ENCODE measurements at regions not wholly inside any gene's neighbourhood (a gene's known extent, or its start where the extent isn't known, plus 50 kb on each side); places are given as distances from the start of the nearest gene placed in this dataset.
A peak's percentile ranks its signal among the peaks of the same experiment; 100 is the strongest.

- no peak for TF ChIP-seq CTCF (IDR thresholded peaks at IDR 0.05)
- H3K36me3 ChIP-seq: no peaks in the 10 kb centered on the region
- no peaks in the 10 kb centered on the region for H3K9me3 ChIP-seq
- no peak overlapping the region for H3K27ac ChIP-seq
- ATAC-seq (ENCODE audit: insufficient number of reproducible peaks, low FRiP score, low read depth) (no peak), DNase-seq (ENCODE audit: low spot score) (no peak)
- H3K4me3 ChIP-seq: no peak overlapping the region
- no peaks in the 10 kb centered on the region for H3K27me3 ChIP-seq (replicated peaks; ENCODE audit: insufficient read depth)
- H3K4me1 ChIP-seq (ENCODE audit: control insufficient read depth in 1 of 2, low read depth in 2 of 2): peaks cover 0 to 27% of the 10 kb centered on the region in 2 donors
Measured at GRCh38 chr4:53859305-53859704, 205.1 kb downstream of the CHIC2 start.

- Histone ChIP-seq H3K4me1 (ENCODE audit: control insufficient read depth in 1 of 2, low read depth in 2 of 2) (peaks cover 0 to 27% of the 10 kb centered on the region in 2 donors), H3K27me3 (replicated peaks; ENCODE audit: insufficient read depth) (no peaks in the 10 kb centered on the region), H3K9me3 (no peaks in the 10 kb centered on the region), H3K27ac (no peak overlapping the region), H3K36me3 (no peaks in the 10 kb centered on the region), H3K4me3 (no peak overlapping the region)
- no peak for TF ChIP-seq CTCF (IDR thresholded peaks at IDR 0.05)
- ATAC-seq (ENCODE audit: insufficient number of reproducible peaks, low FRiP score, low read depth) (no peak), DNase-seq (ENCODE audit: low spot score) (no peak)
Measured at GRCh38 chr4:53858744-53859143, 205.7 kb downstream of the CHIC2 start.

GRCh38 chr4:53855581-53856250 lies 208.7 kb downstream of the CHIC2 start:
- Histone ChIP-seq H3K4me3 (peak overlapping the region; percentile 15), H3K9me3 (no peaks in the 10 kb centered on the region), H3K36me3 (no peaks in the 10 kb centered on the region), H3K27me3 (replicated peaks; ENCODE audit: insufficient read depth) (no peaks in the 10 kb centered on the region), H3K4me1 (ENCODE audit: control insufficient read depth in 1 of 2, low read depth in 2 of 2) (peaks cover 0 to 18% of the 10 kb centered on the region in 2 donors), H3K27ac (peak overlapping the region; percentile 8 to 30)
- TF ChIP-seq CTCF (IDR thresholded peaks at IDR 0.05): no peak
- ATAC-seq (ENCODE audit: insufficient number of reproducible peaks, low FRiP score, low read depth) (peak; percentile 48), DNase-seq (ENCODE audit: low spot score) (no peak)

GRCh38 chr4:53854991-53855568 lies 209.3 kb downstream of the CHIC2 start:
- H3K4me1 ChIP-seq (ENCODE audit: control insufficient read depth in 1 of 2, low read depth in 2 of 2): peaks cover 0 to 18% of the 10 kb centered on the region in 2 donors
- no peak for DNase-seq (ENCODE audit: low spot score)
- H3K27ac ChIP-seq: no peak overlapping the region
- no peak overlapping the region for H3K4me3 ChIP-seq
- TF ChIP-seq CTCF (IDR thresholded peaks at IDR 0.05): no peak
- H3K27me3 ChIP-seq (replicated peaks; ENCODE audit: insufficient read depth): no peaks in the 10 kb centered on the region
- ATAC-seq (ENCODE audit: insufficient number of reproducible peaks, low FRiP score, low read depth): no peak
- no peaks in the 10 kb centered on the region for H3K9me3 ChIP-seq
- no peaks in the 10 kb centered on the region for H3K36me3 ChIP-seq

GRCh38 chr4:53852343-53852742 lies 212.1 kb downstream of the CHIC2 start:
- Histone ChIP-seq H3K36me3 (no peaks in the 10 kb centered on the region), H3K27ac (no peak overlapping the region), H3K4me1 (ENCODE audit: control insufficient read depth in 1 of 2, low read depth in 2 of 2) (peaks cover 0 to 18% of the 10 kb centered on the region in 2 donors), H3K9me3 (no peaks in the 10 kb centered on the region), H3K27me3 (replicated peaks; ENCODE audit: insufficient read depth) (no peaks in the 10 kb centered on the region), H3K4me3 (no peak overlapping the region)
- DNase-seq (ENCODE audit: low spot score) (no peak), ATAC-seq (ENCODE audit: insufficient number of reproducible peaks, low FRiP score, low read depth) (no peak)
- TF ChIP-seq CTCF (IDR thresholded peaks at IDR 0.05): no peak
